HCT116 (cell line): ENCODE measurements at regions not wholly inside any gene's neighbourhood (a gene's known extent, or its start where the extent isn't known, plus 50 kb on each side); places are given as distances from the start of the nearest gene placed in this dataset.

ENCODE experiments used
- ATAC-seq: fragments of 200-7000 bp; cut with Tn5 transposase; 2 replicates; pipeline ENCODE4 v1.9.1; 2020; ENCODE audit warnings: mild to moderate bottlenecking, moderate library complexity
- BruUV-seq: library from RNA; stranded (reverse); fragments of 400-500 nt; replicated peaks from 2 replicates; lab custom pipeline; 2021; lab: Mats Ljungman, UMichigan
- CTCF ChIA-PET: fragments of 300-600 bp; sonication (Branson Sonifier 250); formaldehyde crosslinking; loops from one replicate; lab custom pipeline; 2021; ENCODE audit warnings: antibody characterized with exemption; lab: Charles Lee
- POLR2A ChIA-PET: fragments of 300-600, 350-600 bp; sonication (Branson Sonifier 250); formaldehyde crosslinking; loops from one replicate; lab custom pipeline; 2021; ENCODE audit warnings: antibody characterized with exemption; lab: Charles Lee
- RAD21 ChIA-PET, 2 experiments: fragments of 300-600 bp; sonication (Branson Sonifier 250); formaldehyde crosslinking; loops; one replicate each; lab custom pipeline; 2023; ENCODE audit warnings: low total read pairs in 2 of 2; ENCODE audit not compliant: uncharacterized antibody in 2 of 2, unreplicated experiment in 2 of 2, low non-redundant PET in 1 of 2; lab: Charles Lee
- DNase-seq: peaks from one replicate; pipeline ENCODE4 v3.0.0-alpha.2; 2010; ENCODE audit warnings: low read depth, low spot score
- H2AFZ ChIP-seq: fragments of 200-600 bp; shearing (Covaris generic), sonication (generic); 2 replicates; pipeline ENCODE4 v1.6.1; 2017; ENCODE audit warnings: low read depth, mixed run types, mixed read lengths, antibody characterized with exemption, low read length; ENCODE audit not compliant: poor library complexity, severe bottlenecking
- H3K27ac ChIP-seq: 2 replicates; pipeline ENCODE4 v1.5.1; 2012; ENCODE audit warnings: low read depth, low read length
- H3K27me3 ChIP-seq: fragments of 200-600 bp; sonication (generic); 2 replicates; pipeline ENCODE4 v1.6.1; 2016; ENCODE audit warnings: mixed run types, low read length, mixed read lengths; ENCODE audit not compliant: insufficient read depth
- H3K36me3 ChIP-seq, 2 experiments: fragments of 200-500 bp in 1 of 2; fragments of 200-600 bp in 1 of 2; sonication (Bioruptor generic) in 1 of 2; sonication (generic) in 1 of 2; 2 replicates each; pipeline versions ENCODE4 v1.5.1 to v1.6.1; 2014 to 2016; ENCODE audit warnings: low read length in 2 of 2, inconsistent platforms in 1 of 2, mixed read lengths in 1 of 2, mixed run types in 1 of 2; ENCODE audit not compliant: insufficient read depth in 2 of 2, control insufficient read depth in 1 of 2
- H3K4me1 ChIP-seq, 2 experiments: fragments of 200-600 bp in 1 of 2; sonication (generic) in 1 of 2; 2 replicates each; pipeline versions ENCODE4 v1.5.1 to v1.6.1; 2012 to 2017; ENCODE audit warnings: low read length in 2 of 2, inconsistent platforms in 1 of 2, mild to moderate bottlenecking in 1 of 2, mixed read lengths in 1 of 2, mixed run types in 1 of 2, moderate library complexity in 1 of 2; ENCODE audit not compliant: insufficient read depth in 2 of 2, control insufficient read depth in 1 of 2
- H3K4me2 ChIP-seq: fragments of 200-600 bp; sonication (generic); 2 replicates; pipeline ENCODE4 v1.6.1; 2017; ENCODE audit warnings: mixed run types, low read length, mixed read lengths
- H3K4me3 ChIP-seq, 2 experiments: fragments of 200-600 bp in 1 of 2; sonication (generic) in 1 of 2; replicated peaks in 1 of 2; 2 replicates each; pipeline ENCODE4 v1.5.1; 2011 to 2016; ENCODE audit warnings: low read length in 2 of 2, control low read depth in 1 of 2, low read depth in 1 of 2, mild to moderate bottlenecking in 1 of 2, mixed read lengths in 1 of 2, mixed run types in 1 of 2
- H3K79me2 ChIP-seq: fragments of 200-600 bp; sonication (generic); 2 replicates; pipeline ENCODE4 v1.6.1; 2017; ENCODE audit warnings: mild to moderate bottlenecking, mixed run types, low read length, moderate library complexity, mixed read lengths; ENCODE audit not compliant: insufficient read depth
- H3K9ac ChIP-seq: fragments of 200-600 bp; sonication (generic); 2 replicates; pipeline ENCODE4 v1.6.1; 2016; ENCODE audit warnings: low read length, mixed read lengths
- H3K9me2 ChIP-seq: fragments of 200-600 bp; sonication (generic), shearing (Covaris generic); 2 replicates; pipeline ENCODE4 v1.6.1; 2017; ENCODE audit warnings: mixed run types, mild to moderate bottlenecking, moderate library complexity; ENCODE audit not compliant: insufficient read depth
- H3K9me3 ChIP-seq, 2 experiments: fragments of 200-500 bp in 1 of 2; fragments of 200-600 bp in 1 of 2; sonication (Bioruptor generic) in 1 of 2; sonication (generic) in 1 of 2; 2 replicates each; pipeline ENCODE4 v1.6.1; 2014 to 2017; ENCODE audit warnings: low read length in 2 of 2, mixed read lengths in 2 of 2, inconsistent platforms in 1 of 2, low read depth in 1 of 2, mild to moderate bottlenecking in 1 of 2, mixed run types in 1 of 2, moderate library complexity in 1 of 2; ENCODE audit not compliant: control insufficient read depth in 1 of 2, insufficient read depth in 1 of 2
- H4K20me1 ChIP-seq: fragments of 200-600 bp; sonication (generic), shearing (Covaris generic); 2 replicates; pipeline ENCODE4 v1.6.1; 2017; ENCODE audit warnings: mixed run types, mild to moderate bottlenecking, moderate library complexity; ENCODE audit not compliant: insufficient read depth
- ATF3 ChIP-seq: IDR thresholded peaks from 2 replicates; pipeline ENCODE4 v1.6.1; 2012
- CBX3 ChIP-seq: IDR thresholded peaks from 2 replicates; pipeline ENCODE4 v1.6.1; 2012; ENCODE audit warnings: low read depth
- CTCF ChIP-seq, 3 experiments: fragments of 200-600 bp in 1 of 3; sonication (generic) in 1 of 3; IDR thresholded peaks in 2 of 3; conservative IDR thresholded peaks in 1 of 3; 2 replicates each; pipeline ENCODE4 v1.5.1; 2012 to 2017; ENCODE audit warnings: low read depth in 2 of 3, low read length in 2 of 3, antibody characterized with exemption in 1 of 3, borderline replicate concordance in 1 of 3, control low read depth in 1 of 3, mild to moderate bottlenecking in 1 of 3, mixed read lengths in 1 of 3, mixed run types in 1 of 3, moderate library complexity in 1 of 3; ENCODE audit not compliant: insufficient read depth in 1 of 3
- EGR1 ChIP-seq: IDR thresholded peaks from 2 replicates; pipeline ENCODE4 v1.6.1; 2012; ENCODE audit warnings: low read depth
- ELF1 ChIP-seq: IDR thresholded peaks from 2 replicates; pipeline ENCODE4 v1.6.1; 2012; ENCODE audit warnings: low read depth, borderline replicate concordance
- EZH2 ChIP-seq: fragments of 200-600 bp; sonication (generic); IDR thresholded peaks from 2 replicates; pipeline ENCODE4 v1.6.1; 2017; ENCODE audit warnings: antibody characterized with exemption, mixed run types
- FOSL1 ChIP-seq: IDR thresholded peaks from 2 replicates; pipeline ENCODE4 v1.6.1; 2012; ENCODE audit warnings: low read depth
- JUND ChIP-seq: IDR thresholded peaks from 2 replicates; pipeline ENCODE4 v1.6.1; 2012
- MAX ChIP-seq: IDR thresholded peaks from 2 replicates; pipeline ENCODE4 v1.6.1; 2012
- POLR2AphosphoS5 ChIP-seq: IDR thresholded peaks from 2 replicates; pipeline ENCODE4 v1.6.1; 2011; ENCODE audit warnings: mild to moderate bottlenecking, low read depth, low read length, moderate library complexity
- RAD21 ChIP-seq: IDR thresholded peaks from 2 replicates; pipeline ENCODE4 v1.6.1; 2012; ENCODE audit warnings: low read depth, mild to moderate bottlenecking
- REST ChIP-seq: IDR thresholded peaks from 2 replicates; pipeline ENCODE4 v1.6.1; 2012; ENCODE audit warnings: low read depth
- SIN3A ChIP-seq: IDR thresholded peaks from 2 replicates; pipeline ENCODE4 v1.6.1; 2012; ENCODE audit warnings: low read depth
- SRF ChIP-seq: IDR thresholded peaks from 2 replicates; pipeline ENCODE4 v1.6.1; 2012; ENCODE audit warnings: low read depth
- TCF7L2 ChIP-seq: IDR thresholded peaks from 2 replicates; pipeline ENCODE4 v1.7.0; 2011; ENCODE audit warnings: borderline replicate concordance, inconsistent platforms; ENCODE audit not compliant: insufficient read depth, insufficient read length; ENCODE audit errors: extremely low read depth
- ZFX ChIP-seq: fragments of 450-650 bp; IDR thresholded peaks from 2 replicates; pipeline ENCODE4 v1.6.1; 2017
- ZNF274 ChIP-seq: fragments of 200-500 bp; sonication (Bioruptor generic); IDR thresholded peaks from 2 replicates; pipeline ENCODE4 v1.6.1; 2014; ENCODE audit warnings: mild to moderate bottlenecking, low read depth, low read length, inconsistent platforms
- intact Hi-C: fragments of 100-400 bp; cut with micrococcal nuclease; formaldehyde crosslinking; loops from 2 replicates; pipeline ENCODE4 v1.10.0; 2022

- no peak overlapping the region for H2AFZ ChIP-seq
- intact Hi-C loops, result no loop called here
- RAD21 ChIA-PET, result no interaction called here
- H3K9me2 ChIP-seq, result no peaks in the 10 kb centered on the region
- DNase-seq (no peak), ATAC-seq (no peak)
- no peak overlapping the region for H3K27ac ChIP-seq
- no peak overlapping the region for H3K4me3 ChIP-seq
- BruUV-seq, result no TSS peak
- POLR2A ChIA-PET, result no interaction called here
- H3K9ac ChIP-seq, result no peak overlapping the region
- no peaks in the 10 kb centered on the region for H3K79me2 ChIP-seq
- CTCF ChIA-PET, result no interaction called here
- no peak for TF ChIP-seq ATF3
- TF ChIP-seq JUND, result no peak
- TF ChIP-seq ELF1, result no peak
- no peak for TF ChIP-seq SIN3A
- TF ChIP-seq ZFX, result no peak
- no peak for TF ChIP-seq SRF
- TF ChIP-seq RAD21, result no peak
- no peak for TF ChIP-seq EGR1
- TF ChIP-seq MAX, result no peak
- no peak for TF ChIP-seq EZH2
- TF ChIP-seq POLR2AphosphoS5, result no peak
- TF ChIP-seq REST, result no peak
- TF ChIP-seq FOSL1, result no peak
- no peak for TF ChIP-seq CTCF (IDR thresholded peaks at IDR 0.05 in 2 of 3, conservative IDR thresholded peaks at IDR 0.05 in 1 of 3; ENCODE audit: borderline replicate concordance in 1 of 3, insufficient read depth in 1 of 3, low read depth in 2 of 3, low read length in 2 of 3)
- no peak for TF ChIP-seq ZNF274
- no peak for TF ChIP-seq TCF7L2
- no peak for TF ChIP-seq CBX3
- H3K4me1 ChIP-seq, result no peaks in the 10 kb centered on the region
- no peaks in the 10 kb centered on the region for H3K36me3 ChIP-seq
- peaks cover 6 to 32% of the 10 kb centered on the region in 2 experiments; a peak in 2 of 4 replicates for H3K9me3 ChIP-seq
- H4K20me1 ChIP-seq, result no peaks in the 10 kb centered on the region
- no peak overlapping the region for H3K4me2 ChIP-seq
- no peaks in the 10 kb centered on the region for H3K27me3 ChIP-seq
Observed at GRCh38 chr19:23998568-23998967, 83.9 kb downstream of the ZNF726 start.
